Endothelial cell of umbilical vein (primary cell): ENCODE measurements at regions not wholly inside any gene's neighbourhood (a gene's known extent, or its start where the extent isn't known, plus 50 kb on each side); places are given as distances from the start of the nearest gene placed in this dataset.
"Not testable (repeated sequence)": the region's sequence is repeated elsewhere in the genome, so short reads cannot be mapped to it uniquely, and the experiment has no call there.

Source experiments
- BruUV-seq: library from RNA; stranded (reverse); fragments of 400-500 nt; replicated peaks from 2 replicates; lab custom pipeline; 2021; lab: Mats Ljungman, UMichigan
- CTCF ChIA-PET: fragments of 300-600, 350-600 bp; sonication (Branson Sonifier 250); formaldehyde crosslinking; loops from one replicate; lab custom pipeline; 2021; ENCODE audit warnings: antibody characterized with exemption, inconsistent platforms; lab: Charles Lee
- POLR2A ChIA-PET: fragments of 300-600, 350-600 bp; sonication (Branson Sonifier 250); formaldehyde crosslinking; loops from one replicate; lab custom pipeline; 2021; ENCODE audit warnings: antibody characterized with exemption, inconsistent platforms; lab: Charles Lee
- DNase-seq: peaks from one replicate; pipeline ENCODE4 v3.0.0-alpha.2; 2011; ENCODE audit warnings: low read depth, low spot score
- FAIRE-seq: peaks from 2 replicates; lab custom pipeline; 2011; peaks lifted over from hg19 to GRCh38; lab: Jason Lieb, UNC
- H2AFZ ChIP-seq: 2 replicates; pipeline ENCODE4 v1.6.0; 2012; ENCODE audit warnings: low read depth, low read length, control low read depth, inconsistent platforms
- H3K27ac ChIP-seq: 2 replicates; pipeline ENCODE4 v1.5.1; 2011; ENCODE audit warnings: low read depth, mild to moderate bottlenecking, control low read depth, low read length, moderate library complexity; ENCODE audit not compliant: insufficient read depth
- H3K27me3 ChIP-seq, 2 experiments: 2 replicates each; pipeline versions ENCODE4 v1.6.0 to v1.6.1; 2011; ENCODE audit warnings: low read length in 2 of 2, mixed read lengths in 1 of 2; ENCODE audit not compliant: control insufficient read depth in 2 of 2, insufficient read depth in 2 of 2
- H3K36me3 ChIP-seq, 2 experiments: 2 replicates in 1 of 2; 3 replicates in 1 of 2; pipeline ENCODE4 v1.5.1; 2011; ENCODE audit warnings: low read length in 2 of 2, mild to moderate bottlenecking in 1 of 2, moderate library complexity in 1 of 2; ENCODE audit not compliant: control insufficient read depth in 2 of 2, insufficient read depth in 2 of 2; ENCODE audit errors: extremely low read depth in 1 of 2
- H3K4me1 ChIP-seq: 3 replicates; pipeline ENCODE4 v1.5.1; 2011; ENCODE audit warnings: mild to moderate bottlenecking, low read length; ENCODE audit not compliant: control insufficient read depth, insufficient read depth; ENCODE audit errors: extremely low read depth
- H3K4me2 ChIP-seq: 2 replicates; pipeline ENCODE4 v1.6.1; 2011; ENCODE audit warnings: low read length, control low read depth, mixed read lengths; ENCODE audit not compliant: insufficient read depth
- H3K4me3 ChIP-seq, 3 experiments: fragments of 200-600 bp in 1 of 3; sonication (generic), shearing (Covaris generic) in 1 of 3; replicated peaks in 1 of 3; 2 replicates each; pipeline ENCODE4 v1.5.1; 2011 to 2016; ENCODE audit warnings: control low read depth in 3 of 3, low read length in 3 of 3, mild to moderate bottlenecking in 2 of 3, inconsistent platforms in 1 of 3, low read depth in 1 of 3, moderate library complexity in 1 of 3; ENCODE audit not compliant: insufficient read depth in 1 of 3
- H3K79me2 ChIP-seq: 2 replicates; pipeline ENCODE4 v1.6.0; 2012; ENCODE audit warnings: low read length, inconsistent platforms; ENCODE audit not compliant: control insufficient read depth, insufficient read depth
- H3K9ac ChIP-seq: replicated peaks from 2 replicates; pipeline ENCODE3; 2011; ENCODE audit warnings: low read length, control low read depth; ENCODE audit not compliant: insufficient read depth; ENCODE audit errors: extremely low read depth
- H3K9me1 ChIP-seq: replicated peaks from 3 replicates; pipeline ENCODE4 v1.6.0; 2011; ENCODE audit warnings: mild to moderate bottlenecking, low read length; ENCODE audit not compliant: control insufficient read depth, insufficient read depth; ENCODE audit errors: extremely low read depth
- H3K9me3 ChIP-seq: replicated peaks from 2 replicates; pipeline ENCODE4 v1.5.1; 2012; ENCODE audit warnings: low read length, inconsistent platforms; ENCODE audit not compliant: control insufficient read depth, insufficient read depth
- H4K20me1 ChIP-seq: replicated peaks from 2 replicates; pipeline ENCODE3; 2011; ENCODE audit warnings: mild to moderate bottlenecking, low read length; ENCODE audit not compliant: control insufficient read depth, insufficient read depth; ENCODE audit errors: extremely low read depth
- EZH2 ChIP-seq: IDR thresholded peaks from 2 replicates; pipeline ENCODE4 v1.6.1; 2012; ENCODE audit warnings: borderline replicate concordance, low read depth, mild to moderate bottlenecking, moderate library complexity, low read length, inconsistent platforms; ENCODE audit not compliant: severe bottlenecking
- FOS ChIP-seq: IDR thresholded peaks from 2 replicates; pipeline ENCODE4 v1.6.1; 2011; ENCODE audit warnings: mild to moderate bottlenecking, low read length, moderate library complexity, borderline replicate concordance; ENCODE audit not compliant: insufficient read depth
- GATA2 ChIP-seq: IDR thresholded peaks from 2 replicates; pipeline ENCODE4 v1.7.0; 2011; ENCODE audit warnings: low read depth, mild to moderate bottlenecking, moderate library complexity, mixed read lengths, low read length; ENCODE audit not compliant: insufficient read length, insufficient read depth
- JUN ChIP-seq: IDR thresholded peaks from 2 replicates; pipeline ENCODE4 v1.6.1; 2011; ENCODE audit warnings: borderline replicate concordance, low read depth; ENCODE audit not compliant: insufficient read length, insufficient read depth
- MAX ChIP-seq: IDR thresholded peaks from 2 replicates; pipeline ENCODE4 v1.6.1; 2011; ENCODE audit not compliant: insufficient read depth, insufficient read length
- MYC ChIP-seq: IDR thresholded peaks from one replicate; pipeline ENCODE4 v1.6.1; 2011; ENCODE audit warnings: mild to moderate bottlenecking, low read depth, low read length
- dilution Hi-C: fragments of 300-500 bp; cut with MboI; formaldehyde crosslinking; loops from one replicate; pipeline ENCODE4 v1.15.0; 2019; ENCODE audit warnings: low sequenced_read_pairs; ENCODE audit not compliant: extremely low pct_ligation_motif_present
- intact Hi-C: fragments of 100-400 bp; cut with micrococcal nuclease; formaldehyde crosslinking; loops from one replicate; pipeline ENCODE4 v1.10.0; 2022

GRCh38 chr6:120363429-120363828 is 970.9 kb downstream of the TBC1D32 start:
- ChIA-PET POLR2A (no interaction called here), CTCF (no interaction called here)
- H3K27ac ChIP-seq = no peak overlapping the region
- no peaks in the 10 kb centered on the region for H3K4me1 ChIP-seq
- no peak overlapping the region for H3K4me3 ChIP-seq
- DNase-seq (no peak), FAIRE-seq (no peak)
- TF ChIP-seq MYC = no peak
- TF ChIP-seq FOS = no peak
- TF ChIP-seq JUN = no peak
- no peak for TF ChIP-seq EZH2
- TF ChIP-seq MAX = no peak
- TF ChIP-seq GATA2 = no peak
- no peaks in the 10 kb centered on the region for H3K79me2 ChIP-seq
- no peaks in the 10 kb centered on the region for H3K36me3 ChIP-seq
- intact Hi-C loops = no loop called here
- no TSS peak for BruUV-seq
- dilution Hi-C loops = no loop called here
- H3K9ac ChIP-seq = no peak overlapping the region
- no peaks in the 10 kb centered on the region for H3K9me1 ChIP-seq
- H3K9me3 ChIP-seq = no peaks in the 10 kb centered on the region
- H4K20me1 ChIP-seq = no peaks in the 10 kb centered on the region
- H2AFZ ChIP-seq = no peak overlapping the region
- no peaks in the 10 kb centered on the region for H3K27me3 ChIP-seq
- H3K4me2 ChIP-seq = no peak overlapping the region

GRCh38 chr6:120358535-120358934 is 975.7 kb downstream of the TBC1D32 start:
- POLR2A ChIA-PET = not testable (repeated sequence)

More at GRCh38 chr6:120358535-120358934, 975.7 kb downstream of the TBC1D32 start:
- H3K4me1 ChIP-seq, H3K9me1 ChIP-seq, H3K36me3 ChIP-seq, FAIRE-seq, H3K4me2 ChIP-seq, H3K9ac ChIP-seq, CTCF ChIA-PET, H3K27ac ChIP-seq, BruUV-seq, H3K79me2 ChIP-seq, dilution Hi-C loops, H3K27me3 ChIP-seq, H3K4me3 ChIP-seq, intact Hi-C loops, DNase-seq, H4K20me1 ChIP-seq, H2AFZ ChIP-seq, H3K9me3 ChIP-seq: not testable (repeated sequence)
